GM18526 (cell line): ENCODE measurements at regions not wholly inside any gene's neighbourhood (a gene's known extent, or its start where the extent isn't known, plus 50 kb on each side); places are given as distances from the start of the nearest gene placed in this dataset.

Source experiments
- POLR2A ChIP-seq: IDR thresholded peaks from 3 replicates; pipeline ENCODE4 v1.6.1; 2011; ENCODE audit not compliant: insufficient read length; ENCODE audit errors: extremely low read depth

GRCh38 chr9:41358682-41359081 is 169.6 kb upstream of the ZNG1F start:
- peak; percentile 37 for TF ChIP-seq POLR2A

GRCh38 chr9:41356588-41357349 is 167.7 kb upstream of the ZNG1F start:
- peak; percentile 49 for TF ChIP-seq POLR2A

GRCh38 chr9:41273549-41274267 is 84.6 kb upstream of the ZNG1F start:
- TF ChIP-seq POLR2A, result peak; percentile 56

GRCh38 chr9:41272879-41273548 is 83.9 kb upstream of the ZNG1F start:
- TF ChIP-seq POLR2A, result peak; percentile 21
